HepG2 (cell line): ENCODE measurements at regions not wholly inside any gene's neighbourhood (a gene's known extent, or its start where the extent isn't known, plus 50 kb on each side); places are given as distances from the start of the nearest gene placed in this dataset.

Experiments used
- BHLHE40 ChIP-seq: IDR thresholded peaks from 2 replicates; pipeline ENCODE4 v1.6.1; 2011; ENCODE audit warnings: low read length, improper control_type of control experiment
- CBFB ChIP-seq: sonication (generic); formaldehyde crosslinking; IDR thresholded peaks from 2 replicates; pipeline ENCODE4 v1.4.0; 2020; ENCODE audit warnings: missing genetic modification reagents
- FOSL1 ChIP-seq: sonication (generic); formaldehyde crosslinking; IDR thresholded peaks from 2 replicates; pipeline ENCODE4 v1.9.0; 2021; ENCODE audit warnings: missing genetic modification reagents, borderline replicate concordance
- SUZ12 ChIP-seq: fragments of 150-350 bp; IDR thresholded peaks from 2 replicates; pipeline ENCODE4 v1.6.1; 2014; ENCODE audit warnings: low read depth, low read length
- ZBTB40 ChIP-seq, 2 experiments: fragments of 450-650 bp in 1 of 2; sonication (generic) in 1 of 2; formaldehyde crosslinking in 1 of 2; IDR thresholded peaks; 2 replicates each; pipeline versions ENCODE4 v1.6.1 to v1.8.0; 2016 to 2022; ENCODE audit warnings: antibody characterized with exemption in 1 of 2, mild to moderate bottlenecking in 1 of 2, missing genetic modification reagents in 1 of 2
- ZNF556 ChIP-seq: sonication (generic); formaldehyde crosslinking; IDR thresholded peaks from 2 replicates; pipeline ENCODE4 v1.4.0; 2020; ENCODE audit warnings: mild to moderate bottlenecking, missing genetic modification reagents, borderline replicate concordance

GRCh38 chr2:123080331-123080730 lies 944.8 kb upstream of the CNTNAP5 start:
- TF ChIP-seq ZNF556 (CRISPR knock-in tag): no peak
- no peak for TF ChIP-seq CBFB (CRISPR knock-in tag)
- no peak for TF ChIP-seq BHLHE40
- TF ChIP-seq FOSL1 (CRISPR knock-in tag): no peak
- no peak for TF ChIP-seq SUZ12
- TF ChIP-seq ZBTB40 (IDR thresholded peaks at IDR 0.05): no peak
- TF ChIP-seq ZBTB40 (CRISPR knock-in tag; IDR thresholded peaks at IDR 0.05): no peak
